GM23338 (cell line): ENCODE measurements at regions not wholly inside any gene's neighbourhood (a gene's known extent, or its start where the extent isn't known, plus 50 kb on each side); places are given as distances from the start of the nearest gene placed in this dataset.

Experiments used
- ATAC-seq: fragments of 200-7000 bp; cut with Tn5 transposase; 3 replicates; pipeline ENCODE4 v1.9.1; 2020
- DNase-seq: peaks from one replicate; pipeline ENCODE4 v3.0.0-alpha.2; 2015; ENCODE audit warnings: low spot score
- H2AFZ ChIP-seq: fragments of 200-600 bp; sonication (generic); 2 replicates; pipeline ENCODE4 v1.8.0; 2016; ENCODE audit warnings: antibody characterized with exemption, mild to moderate bottlenecking, moderate library complexity
- H3F3A ChIP-seq: fragments of 200-600 bp; sonication (generic); replicated peaks from 2 replicates; pipeline ENCODE4 v1.8.0; 2017; ENCODE audit warnings: antibody characterized with exemption, mixed run types, low read depth
- H3K27ac ChIP-seq: fragments of 200-600 bp; sonication (generic); 2 replicates; pipeline ENCODE4 v1.6.1; 2016; ENCODE audit warnings: low read depth
- H3K27me3 ChIP-seq: fragments of 200-600 bp; sonication (generic); 2 replicates; pipeline ENCODE4 v1.8.0; 2016; ENCODE audit warnings: mild to moderate bottlenecking, mixed run types, moderate library complexity; ENCODE audit not compliant: insufficient read depth
- H3K36me3 ChIP-seq: fragments of 200-600 bp; sonication (generic); 2 replicates; pipeline ENCODE4 v1.8.0; 2016; ENCODE audit warnings: mild to moderate bottlenecking; ENCODE audit not compliant: insufficient read depth
- H3K4me1 ChIP-seq: fragments of 200-600 bp; sonication (generic); 2 replicates; pipeline ENCODE4 v1.8.0; 2016; ENCODE audit warnings: mild to moderate bottlenecking, moderate library complexity; ENCODE audit not compliant: insufficient read depth
- H3K4me2 ChIP-seq: fragments of 200-600 bp; sonication (generic); 2 replicates; pipeline ENCODE4 v1.7.1; 2017; ENCODE audit warnings: mixed run types
- H3K4me3 ChIP-seq: fragments of 200-600 bp; sonication (generic); 2 replicates; pipeline ENCODE4 v1.6.1; 2016; ENCODE audit warnings: mixed run types
- H3K79me2 ChIP-seq: fragments of 200-600 bp; sonication (generic); replicated peaks from 2 replicates; pipeline ENCODE4 v1.8.0; 2017; ENCODE audit warnings: mild to moderate bottlenecking; ENCODE audit not compliant: insufficient read depth
- H3K9me2 ChIP-seq: fragments of 200-600 bp; sonication (generic); 2 replicates; pipeline ENCODE4 v1.8.0; 2017; ENCODE audit not compliant: insufficient read depth
- H4K20me1 ChIP-seq: fragments of 200-600 bp; sonication (generic); replicated peaks from 2 replicates; pipeline ENCODE4 v1.8.0; 2017; ENCODE audit warnings: mild to moderate bottlenecking; ENCODE audit not compliant: insufficient read depth
- H3K27ac Mint-ChIP-seq: 2 replicates; pipeline ENCODE4 v1.8.0; 2020; ENCODE audit warnings: inconsistent platforms, mild to moderate bottlenecking, moderate library complexity, mixed read lengths
- H3K27me3 Mint-ChIP-seq: 3 replicates; pipeline ENCODE4 v1.8.0; 2022; ENCODE audit warnings: low read depth, mild to moderate bottlenecking, moderate library complexity, mixed read lengths, inconsistent platforms; ENCODE audit not compliant: insufficient read depth, poor library complexity
- H3K36me3 Mint-ChIP-seq: 3 replicates; pipeline ENCODE4 v1.8.0; 2021; ENCODE audit warnings: low read depth, mild to moderate bottlenecking, inconsistent platforms, moderate library complexity, mixed read lengths
- H3K4me1 Mint-ChIP-seq: 3 replicates; pipeline ENCODE4 v1.8.0; 2020; ENCODE audit warnings: mild to moderate bottlenecking, inconsistent platforms, mixed read lengths
- H3K4me3 Mint-ChIP-seq: 3 replicates; pipeline ENCODE4 v1.8.0; 2021; ENCODE audit warnings: moderate library complexity, mild to moderate bottlenecking, inconsistent platforms, mixed read lengths
- H3K9me3 Mint-ChIP-seq: 3 replicates; pipeline ENCODE4 v1.8.0; 2020; ENCODE audit warnings: moderate library complexity, mild to moderate bottlenecking, inconsistent platforms, mixed read lengths
- CREB1 ChIP-seq: fragments of 250-450 bp; sonication (Bioruptor Pico); IDR thresholded peaks from 2 replicates; pipeline ENCODE4 v1.5.0; 2020; ENCODE audit warnings: low read depth, mild to moderate bottlenecking, moderate library complexity
- CTCF ChIP-seq, 2 experiments: fragments of 200-600 bp in 1 of 2; sonication (generic) in 1 of 2; conservative IDR thresholded peaks; 2 replicates each; pipeline versions ENCODE4 v1.5.1 to v1.6.1; 2016 to 2017; ENCODE audit warnings: antibody characterized with exemption in 2 of 2, low read depth in 2 of 2, mild to moderate bottlenecking in 2 of 2, moderate library complexity in 1 of 2
- EZH2 ChIP-seq: fragments of 200-600 bp; sonication (generic); IDR thresholded peaks from one replicate; pipeline ENCODE4 v1.8.0; 2017; ENCODE audit warnings: antibody characterized with exemption, mild to moderate bottlenecking, low read depth; ENCODE audit not compliant: unreplicated experiment
- EZH2phosphoT487 ChIP-seq: fragments of 200-600 bp; sonication (generic); IDR thresholded peaks from one replicate; pipeline ENCODE4 v1.8.1; 2018; ENCODE audit warnings: antibody characterized with exemption; ENCODE audit not compliant: unreplicated experiment
- JUNB ChIP-seq: IDR thresholded peaks from one replicate; pipeline ENCODE4 v1.6.1; 2016; ENCODE audit warnings: antibody characterized with exemption; ENCODE audit not compliant: unreplicated experiment
- NANOG ChIP-seq: IDR thresholded peaks from 2 replicates; pipeline ENCODE4 v1.6.1; 2016; ENCODE audit warnings: antibody characterized with exemption, borderline replicate concordance
- POLR2AphosphoS5 ChIP-seq: IDR thresholded peaks from 2 replicates; pipeline ENCODE4 v1.6.1; 2016; ENCODE audit warnings: antibody characterized with exemption, low read depth
- REST ChIP-seq: IDR thresholded peaks from one replicate; pipeline ENCODE4 v1.6.1; 2018; ENCODE audit warnings: antibody characterized with exemption; ENCODE audit not compliant: unreplicated experiment
- STAT1 ChIP-seq: IDR thresholded peaks from one replicate; pipeline ENCODE4 v1.6.1; 2016; ENCODE audit warnings: antibody characterized with exemption; ENCODE audit not compliant: unreplicated experiment
- ZNF114 ChIP-seq: fragments of 250-450 bp; sonication (Bioruptor Pico); IDR thresholded peaks from 2 replicates; pipeline ENCODE4 v1.5.0; 2020; ENCODE audit warnings: mild to moderate bottlenecking, moderate library complexity
- ZNF331 ChIP-seq: fragments of 250-450 bp; sonication (Bioruptor Pico); IDR thresholded peaks from 2 replicates; pipeline ENCODE4 v1.5.0; 2020; ENCODE audit warnings: low read depth, mild to moderate bottlenecking, moderate library complexity

- Mint-ChIP-seq H3K9me3 (peaks cover 6% of the 10 kb centered on the region), H3K4me3 (no peak overlapping the region), H3K27ac (no peak overlapping the region), H3K27me3 (peaks cover 23% of the 10 kb centered on the region), H3K36me3 (peaks cover 3% of the 10 kb centered on the region; the same call in 2 of the 3 replicates), H3K4me1 (peaks cover 3% of the 10 kb centered on the region; the same call in 2 of the 3 replicates)
- TF ChIP-seq NANOG: no peak
- TF ChIP-seq ZNF114 (CRISPR knock-in tag): no peak
- no peak for TF ChIP-seq STAT1
- no peak for TF ChIP-seq POLR2AphosphoS5
- TF ChIP-seq EZH2phosphoT487: no peak
- TF ChIP-seq ZNF331: no peak
- Histone ChIP-seq H3F3A (no peaks in the 10 kb centered on the region), H4K20me1 (no peaks in the 10 kb centered on the region), H3K36me3 (no peaks in the 10 kb centered on the region), H2AFZ (no peak overlapping the region), H3K27me3 (no peaks in the 10 kb centered on the region), H3K9me2 (no peaks in the 10 kb centered on the region), H3K4me2 (no peak overlapping the region), H3K27ac (no peak overlapping the region), H3K4me1 (no peaks in the 10 kb centered on the region), H3K79me2 (no peaks in the 10 kb centered on the region), H3K4me3 (no peak overlapping the region)
- no peak for ATAC-seq
- DNase-seq: no peak
Measured at GRCh38 chr1:18047122-18047521, 60.5 kb upstream of the IGSF21 start.

- H3K36me3 Mint-ChIP-seq: peaks cover 3% of the 10 kb centered on the region; the same call in 2 of the 3 replicates
- H3K27ac Mint-ChIP-seq: no peak overlapping the region
- no peaks in the 10 kb centered on the region for H3K9me2 ChIP-seq
- TF ChIP-seq EZH2phosphoT487 (no peak), JUNB (no peak), CREB1 (CRISPR knock-in tag) (no peak), CTCF (conservative IDR thresholded peaks at IDR 0.05; ENCODE audit: low read depth in 2 of 2) (no peak)
- H4K20me1 ChIP-seq: no peaks in the 10 kb centered on the region
- peaks cover 3% of the 10 kb centered on the region; the same call in 2 of the 3 replicates for H3K4me1 Mint-ChIP-seq
- H3K36me3 ChIP-seq: no peaks in the 10 kb centered on the region
- H2AFZ ChIP-seq: no peak overlapping the region
- H3K4me1 ChIP-seq: no peaks in the 10 kb centered on the region
- no peaks in the 10 kb centered on the region for H3K27me3 ChIP-seq
- DNase-seq (no peak), ATAC-seq (no peak)
- no peak overlapping the region for H3K4me3 ChIP-seq
- H3K79me2 ChIP-seq: no peaks in the 10 kb centered on the region
- peaks cover 6% of the 10 kb centered on the region for H3K9me3 Mint-ChIP-seq
- H3K4me3 Mint-ChIP-seq: no peak overlapping the region
- H3F3A ChIP-seq: no peaks in the 10 kb centered on the region
- no peak overlapping the region for H3K4me2 ChIP-seq
- H3K27me3 Mint-ChIP-seq: peaks cover 16% of the 10 kb centered on the region
- H3K27ac ChIP-seq: no peak overlapping the region
Measured at GRCh38 chr1:18049228-18049627, 58.4 kb upstream of the IGSF21 start.

- H3K79me2 ChIP-seq: no peaks in the 10 kb centered on the region
- H3K27ac Mint-ChIP-seq: no peak overlapping the region
- no peak for ATAC-seq
- no peak for DNase-seq
- H3K4me3 ChIP-seq: no peak overlapping the region
- no peaks in the 10 kb centered on the region for H3K9me2 ChIP-seq
- 0 out of 3 replicates have a peak, but pooled peaks cover 3% of the 10 kb centered on the region for H3K4me1 Mint-ChIP-seq
- no peaks in the 10 kb centered on the region for H3F3A ChIP-seq
- H3K27ac ChIP-seq: no peak overlapping the region
- no peaks in the 10 kb centered on the region for H3K36me3 ChIP-seq
- peaks cover 6% of the 10 kb centered on the region for H3K9me3 Mint-ChIP-seq
- H2AFZ ChIP-seq: no peak overlapping the region
- H3K4me3 Mint-ChIP-seq: no peak overlapping the region
- peaks cover 17% of the 10 kb centered on the region for H3K27me3 Mint-ChIP-seq
- H4K20me1 ChIP-seq: no peaks in the 10 kb centered on the region
- peaks cover 3% of the 10 kb centered on the region; the same call in 2 of the 3 replicates for H3K36me3 Mint-ChIP-seq
- no peaks in the 10 kb centered on the region for H3K4me1 ChIP-seq
- H3K4me2 ChIP-seq: no peak overlapping the region
- no peaks in the 10 kb centered on the region for H3K27me3 ChIP-seq
- TF ChIP-seq REST (no peak), EZH2 (no peak)
Measured at GRCh38 chr1:18052671-18053070, 54.9 kb upstream of the IGSF21 start.
